CD14-positive monocyte (primary cell): ENCODE measurements at regions not wholly inside any gene's neighbourhood (a gene's known extent, or its start where the extent isn't known, plus 50 kb on each side); places are given as distances from the start of the nearest gene placed in this dataset.

Experiments used
- DNase-seq, 3 donors: peaks; one replicate each; pipeline ENCODE4 v3.0.0-alpha.2; 2011 to 2022
- H2AFZ ChIP-seq: 2 replicates; pipeline ENCODE4 v1.6.0; 2012; ENCODE audit warnings: mild to moderate bottlenecking, low read depth, low read length, inconsistent platforms; ENCODE audit not compliant: insufficient read depth, poor library complexity, severe bottlenecking
- H3K27ac ChIP-seq, 2 donors: 1 replicate in 1 of 2; 2 replicates in 1 of 2; pipeline ENCODE4 v1.5.1; 2012 to 2013; ENCODE audit warnings: low read length in 2 of 2, control low read depth in 1 of 2, inconsistent platforms in 1 of 2, low read depth in 1 of 2, mild to moderate bottlenecking in 1 of 2
- H3K27me3 ChIP-seq, 2 donors: one replicate each; pipeline versions ENCODE4 v1.6.0 to v1.6.1; 2011 to 2013; ENCODE audit warnings: low read length in 2 of 2; ENCODE audit not compliant: control insufficient read depth in 2 of 2, insufficient read depth in 2 of 2
- H3K36me3 ChIP-seq, 2 donors: replicated peaks in 1 of 2; 1 replicate in 1 of 2; 2 replicates in 1 of 2; pipeline versions ENCODE4 v1.5.1 to v1.6.1; 2012 to 2013; ENCODE audit warnings: low read length in 2 of 2, control low read depth in 1 of 2, inconsistent platforms in 1 of 2, mild to moderate bottlenecking in 1 of 2; ENCODE audit not compliant: insufficient read depth in 2 of 2, control insufficient read depth in 1 of 2
- H3K4me1 ChIP-seq, 2 donors: 1 replicate in 1 of 2; 2 replicates in 1 of 2; pipeline versions ENCODE4 v1.5.1 to v1.6.1; 2012 to 2013; ENCODE audit warnings: low read length in 2 of 2, control low read depth in 1 of 2, inconsistent platforms in 1 of 2, mild to moderate bottlenecking in 1 of 2, moderate library complexity in 1 of 2; ENCODE audit not compliant: insufficient read depth in 2 of 2, control insufficient read depth in 1 of 2
- H3K4me2 ChIP-seq: replicated peaks from 2 replicates; pipeline ENCODE3; 2012; ENCODE audit warnings: low read length, moderate library complexity, mild to moderate bottlenecking; ENCODE audit not compliant: poor library complexity, severe bottlenecking; ENCODE audit errors: extremely low read depth
- H3K4me3 ChIP-seq, 3 experiments: fragments of 200-600 bp in 1 of 3; sonication (generic) in 1 of 3; replicated peaks in 1 of 3; 1 replicate in 2 of 3; 2 replicates in 1 of 3; pipeline ENCODE4 v1.5.1; 2011 to 2013; ENCODE audit warnings: low read length in 3 of 3, mild to moderate bottlenecking in 3 of 3, control low read depth in 2 of 3, low read depth in 2 of 3, inconsistent platforms in 1 of 3, moderate library complexity in 1 of 3
- H3K79me2 ChIP-seq: 2 replicates; pipeline ENCODE4 v1.6.0; 2012; ENCODE audit warnings: mild to moderate bottlenecking, control low read depth, inconsistent platforms, low read length, moderate library complexity; ENCODE audit not compliant: insufficient read depth
- H3K9ac ChIP-seq: 2 replicates; pipeline ENCODE4 v1.6.0; 2017; ENCODE audit warnings: low read length, mild to moderate bottlenecking; ENCODE audit not compliant: insufficient read depth, poor library complexity, severe bottlenecking
- H3K9me3 ChIP-seq, 2 donors: replicated peaks in 1 of 2; 1 replicate in 1 of 2; 2 replicates in 1 of 2; pipeline versions ENCODE4 v1.5.1 to v1.6.1; 2012 to 2013; ENCODE audit warnings: low read length in 2 of 2, control low read depth in 1 of 2; ENCODE audit not compliant: control insufficient read depth in 1 of 2, insufficient read depth in 1 of 2
- H4K20me1 ChIP-seq: 2 replicates; pipeline ENCODE4 v1.6.0; 2012; ENCODE audit warnings: mild to moderate bottlenecking, low read length, control low read depth, moderate library complexity; ENCODE audit not compliant: insufficient read depth
- H3K27ac Mint-ChIP-seq, 7 donors: one replicate each; pipeline ENCODE4 v1.8.0; 2020; ENCODE audit warnings: mild to moderate bottlenecking in 7 of 7, mixed read lengths in 7 of 7, moderate library complexity in 6 of 7, inconsistent platforms in 2 of 7
- H3K27me3 Mint-ChIP-seq, 3 donors: one replicate each; pipeline ENCODE4 v1.8.0; 2021 to 2022; ENCODE audit warnings: low read depth in 3 of 3, mild to moderate bottlenecking in 3 of 3, mixed read lengths in 3 of 3, moderate library complexity in 3 of 3, inconsistent platforms in 1 of 3
- H3K36me3 Mint-ChIP-seq, 2 donors: one replicate each; pipeline ENCODE4 v1.8.0; 2020; ENCODE audit warnings: mixed read lengths in 2 of 2, inconsistent platforms in 1 of 2, mild to moderate bottlenecking in 1 of 2
- H3K4me1 Mint-ChIP-seq: one replicate; pipeline ENCODE4 v1.8.0; 2020; ENCODE audit warnings: mild to moderate bottlenecking, mixed read lengths
- H3K4me3 Mint-ChIP-seq, 2 donors: one replicate each; pipeline ENCODE4 v1.8.0; 2020; ENCODE audit warnings: mild to moderate bottlenecking in 2 of 2, mixed read lengths in 2 of 2, moderate library complexity in 1 of 2
- H3K9me3 Mint-ChIP-seq, 7 donors: one replicate each; pipeline ENCODE4 v1.8.0; 2020 to 2022; ENCODE audit warnings: mixed read lengths in 7 of 7, mild to moderate bottlenecking in 6 of 7, moderate library complexity in 6 of 7, inconsistent platforms in 2 of 7
- WGBS: methylation state at CpG from one replicate; pipeline ENCODE4 v1.1.5; 2013; ENCODE audit warnings: missing lambda C conversion rate; ENCODE audit not compliant: insufficient coverage; 5-methylcytosine and 5-hydroxymethylcytosine counted together
- intact Hi-C, 2 donors: fragments of 100-400 bp; cut with micrococcal nuclease; formaldehyde crosslinking; loops; one replicate each; pipeline versions ENCODE4 v1.15.0 to v1.15.1; 2023
- TF ChIP-seq, protein P1 (sequence below): fragments of 200-600 bp; IDR thresholded peaks from one replicate; pipeline ENCODE4 v1.8.0; 2022; ENCODE audit warnings: antibody characterized with exemption, mild to moderate bottlenecking

GRCh38 chr9:17930071-17930470 lies 351.2 kb downstream of the SH3GL2 start:
- Mint-ChIP-seq H3K9me3 (peaks cover 0 to 4% (median 2%) of the 10 kb centered on the region in 7 donors), H3K27me3 (peaks cover 0 to 1% (median 0%) of the 10 kb centered on the region in 3 donors), H3K4me3 (no peak overlapping the region), H3K27ac (no peak overlapping the region), H3K4me1 (no peaks in the 10 kb centered on the region), H3K36me3 (no peaks in the 10 kb centered on the region)
- H2AFZ ChIP-seq, result no peak overlapping the region
- TF ChIP-seq, protein P1, sequence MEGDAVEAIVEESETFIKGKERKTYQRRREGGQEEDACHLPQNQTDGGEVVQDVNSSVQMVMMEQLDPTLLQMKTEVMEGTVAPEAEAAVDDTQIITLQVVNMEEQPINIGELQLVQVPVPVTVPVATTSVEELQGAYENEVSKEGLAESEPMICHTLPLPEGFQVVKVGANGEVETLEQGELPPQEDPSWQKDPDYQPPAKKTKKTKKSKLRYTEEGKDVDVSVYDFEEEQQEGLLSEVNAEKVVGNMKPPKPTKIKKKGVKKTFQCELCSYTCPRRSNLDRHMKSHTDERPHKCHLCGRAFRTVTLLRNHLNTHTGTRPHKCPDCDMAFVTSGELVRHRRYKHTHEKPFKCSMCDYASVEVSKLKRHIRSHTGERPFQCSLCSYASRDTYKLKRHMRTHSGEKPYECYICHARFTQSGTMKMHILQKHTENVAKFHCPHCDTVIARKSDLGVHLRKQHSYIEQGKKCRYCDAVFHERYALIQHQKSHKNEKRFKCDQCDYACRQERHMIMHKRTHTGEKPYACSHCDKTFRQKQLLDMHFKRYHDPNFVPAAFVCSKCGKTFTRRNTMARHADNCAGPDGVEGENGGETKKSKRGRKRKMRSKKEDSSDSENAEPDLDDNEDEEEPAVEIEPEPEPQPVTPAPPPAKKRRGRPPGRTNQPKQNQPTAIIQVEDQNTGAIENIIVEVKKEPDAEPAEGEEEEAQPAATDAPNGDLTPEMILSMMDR, result no peak
- no peaks in the 10 kb centered on the region for H3K36me3 ChIP-seq
- no peaks in the 10 kb centered on the region for H4K20me1 ChIP-seq
- WGBS, result 100% methylated on average over 1 of the region's 5 CpGs
- peaks cover 0 to 6% of the 10 kb centered on the region in 2 donors for H3K9me3 ChIP-seq
- no peak overlapping the region for H3K27ac ChIP-seq
- no peaks in the 10 kb centered on the region for H3K4me1 ChIP-seq
- no peaks in the 10 kb centered on the region for H3K79me2 ChIP-seq
- no peaks in the 10 kb centered on the region for H3K27me3 ChIP-seq
- no peak for DNase-seq
- no peak overlapping the region for H3K9ac ChIP-seq
- no peak overlapping the region for H3K4me2 ChIP-seq
- H3K4me3 ChIP-seq, result no peak overlapping the region
- intact Hi-C loops, result no loop called here

DNA sequence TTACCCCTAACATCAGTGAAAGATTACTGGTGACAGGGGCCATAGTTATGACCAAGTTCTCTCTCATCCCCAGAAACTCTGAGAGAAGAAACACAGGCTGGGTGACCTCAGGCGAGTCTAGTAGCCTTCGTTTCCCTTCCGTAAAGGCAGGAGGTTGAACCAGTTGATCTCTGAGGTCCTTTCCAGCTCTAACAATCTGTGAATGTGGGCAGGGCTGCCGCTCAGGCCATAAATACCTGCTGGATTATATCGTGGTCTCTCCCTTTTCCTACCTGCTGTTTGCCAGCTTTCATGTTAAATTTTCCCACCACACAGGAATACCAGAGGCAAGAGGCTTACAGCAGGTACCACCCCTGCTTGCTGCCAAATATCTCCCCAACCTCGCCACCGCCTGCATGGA lies 357.5 kb downstream of the SH3GL2 start:
- Histone ChIP-seq H3K4me1 (no peaks in the 10 kb centered on the region), H3K9ac (no peak overlapping the region), H3K4me2 (no peak overlapping the region), H3K27me3 (no peaks in the 10 kb centered on the region), H4K20me1 (no peaks in the 10 kb centered on the region), H2AFZ (no peak overlapping the region), H3K4me3 (no peak overlapping the region), H3K79me2 (no peaks in the 10 kb centered on the region), H3K27ac (no peak overlapping the region), H3K36me3 (no peaks in the 10 kb centered on the region), H3K9me3 (peaks cover 0 to under 1% of the 10 kb centered on the region in 2 donors)
- intact Hi-C loops, result no loop called here
- H3K4me3 Mint-ChIP-seq, result no peak overlapping the region
- H3K27ac Mint-ChIP-seq, result no peak overlapping the region
- H3K27me3 Mint-ChIP-seq, result no peaks in the 10 kb centered on the region
- TF ChIP-seq, protein P1, result no peak
- peaks cover 0 to 4% (median 0%) of the 10 kb centered on the region in 7 donors for H3K9me3 Mint-ChIP-seq
- no peak for DNase-seq
- no peaks in the 10 kb centered on the region for H3K4me1 Mint-ChIP-seq
- 76% methylated on average over 4 of the region's 7 CpGs for WGBS
- H3K36me3 Mint-ChIP-seq, result no peaks in the 10 kb centered on the region
